HCT116 (cell line): ENCODE measurements at regions not wholly inside any gene's neighbourhood (a gene's known extent, or its start where the extent isn't known, plus 50 kb on each side); places are given as distances from the start of the nearest gene placed in this dataset.

Experiments
- ATAC-seq: fragments of 200-7000 bp; cut with Tn5 transposase; 2 replicates; pipeline ENCODE4 v1.9.1; 2020; ENCODE audit warnings: mild to moderate bottlenecking, moderate library complexity
- BruUV-seq: library from RNA; stranded (reverse); fragments of 400-500 nt; replicated peaks from 2 replicates; lab custom pipeline; 2021; lab: Mats Ljungman, UMichigan
- CTCF ChIA-PET: fragments of 300-600 bp; sonication (Branson Sonifier 250); formaldehyde crosslinking; loops from one replicate; lab custom pipeline; 2021; ENCODE audit warnings: antibody characterized with exemption; lab: Charles Lee
- POLR2A ChIA-PET: fragments of 300-600, 350-600 bp; sonication (Branson Sonifier 250); formaldehyde crosslinking; loops from one replicate; lab custom pipeline; 2021; ENCODE audit warnings: antibody characterized with exemption; lab: Charles Lee
- RAD21 ChIA-PET, 2 experiments: fragments of 300-600 bp; sonication (Branson Sonifier 250); formaldehyde crosslinking; loops; one replicate each; lab custom pipeline; 2023; ENCODE audit warnings: low total read pairs in 2 of 2; ENCODE audit not compliant: uncharacterized antibody in 2 of 2, unreplicated experiment in 2 of 2, low non-redundant PET in 1 of 2; lab: Charles Lee
- DNase-seq: peaks from one replicate; pipeline ENCODE4 v3.0.0-alpha.2; 2010; ENCODE audit warnings: low read depth, low spot score
- H2AFZ ChIP-seq: fragments of 200-600 bp; shearing (Covaris generic), sonication (generic); 2 replicates; pipeline ENCODE4 v1.6.1; 2017; ENCODE audit warnings: low read depth, mixed run types, mixed read lengths, antibody characterized with exemption, low read length; ENCODE audit not compliant: poor library complexity, severe bottlenecking
- H3K27ac ChIP-seq: 2 replicates; pipeline ENCODE4 v1.5.1; 2012; ENCODE audit warnings: low read depth, low read length
- H3K27me3 ChIP-seq: fragments of 200-600 bp; sonication (generic); 2 replicates; pipeline ENCODE4 v1.6.1; 2016; ENCODE audit warnings: mixed run types, low read length, mixed read lengths; ENCODE audit not compliant: insufficient read depth
- H3K36me3 ChIP-seq, 2 experiments: fragments of 200-500 bp in 1 of 2; fragments of 200-600 bp in 1 of 2; sonication (Bioruptor generic) in 1 of 2; sonication (generic) in 1 of 2; 2 replicates each; pipeline versions ENCODE4 v1.5.1 to v1.6.1; 2014 to 2016; ENCODE audit warnings: low read length in 2 of 2, inconsistent platforms in 1 of 2, mixed read lengths in 1 of 2, mixed run types in 1 of 2; ENCODE audit not compliant: insufficient read depth in 2 of 2, control insufficient read depth in 1 of 2
- H3K4me1 ChIP-seq, 2 experiments: fragments of 200-600 bp in 1 of 2; sonication (generic) in 1 of 2; 2 replicates each; pipeline versions ENCODE4 v1.5.1 to v1.6.1; 2012 to 2017; ENCODE audit warnings: low read length in 2 of 2, inconsistent platforms in 1 of 2, mild to moderate bottlenecking in 1 of 2, mixed read lengths in 1 of 2, mixed run types in 1 of 2, moderate library complexity in 1 of 2; ENCODE audit not compliant: insufficient read depth in 2 of 2, control insufficient read depth in 1 of 2
- H3K4me2 ChIP-seq: fragments of 200-600 bp; sonication (generic); 2 replicates; pipeline ENCODE4 v1.6.1; 2017; ENCODE audit warnings: mixed run types, low read length, mixed read lengths
- H3K4me3 ChIP-seq, 2 experiments: fragments of 200-600 bp in 1 of 2; sonication (generic) in 1 of 2; replicated peaks in 1 of 2; 2 replicates each; pipeline ENCODE4 v1.5.1; 2011 to 2016; ENCODE audit warnings: low read length in 2 of 2, control low read depth in 1 of 2, low read depth in 1 of 2, mild to moderate bottlenecking in 1 of 2, mixed read lengths in 1 of 2, mixed run types in 1 of 2
- H3K79me2 ChIP-seq: fragments of 200-600 bp; sonication (generic); 2 replicates; pipeline ENCODE4 v1.6.1; 2017; ENCODE audit warnings: mild to moderate bottlenecking, mixed run types, low read length, moderate library complexity, mixed read lengths; ENCODE audit not compliant: insufficient read depth
- H3K9ac ChIP-seq: fragments of 200-600 bp; sonication (generic); 2 replicates; pipeline ENCODE4 v1.6.1; 2016; ENCODE audit warnings: low read length, mixed read lengths
- H3K9me2 ChIP-seq: fragments of 200-600 bp; sonication (generic), shearing (Covaris generic); 2 replicates; pipeline ENCODE4 v1.6.1; 2017; ENCODE audit warnings: mixed run types, mild to moderate bottlenecking, moderate library complexity; ENCODE audit not compliant: insufficient read depth
- H3K9me3 ChIP-seq, 2 experiments: fragments of 200-500 bp in 1 of 2; fragments of 200-600 bp in 1 of 2; sonication (Bioruptor generic) in 1 of 2; sonication (generic) in 1 of 2; 2 replicates each; pipeline ENCODE4 v1.6.1; 2014 to 2017; ENCODE audit warnings: low read length in 2 of 2, mixed read lengths in 2 of 2, inconsistent platforms in 1 of 2, low read depth in 1 of 2, mild to moderate bottlenecking in 1 of 2, mixed run types in 1 of 2, moderate library complexity in 1 of 2; ENCODE audit not compliant: control insufficient read depth in 1 of 2, insufficient read depth in 1 of 2
- H4K20me1 ChIP-seq: fragments of 200-600 bp; sonication (generic), shearing (Covaris generic); 2 replicates; pipeline ENCODE4 v1.6.1; 2017; ENCODE audit warnings: mixed run types, mild to moderate bottlenecking, moderate library complexity; ENCODE audit not compliant: insufficient read depth
- CBX3 ChIP-seq: IDR thresholded peaks from 2 replicates; pipeline ENCODE4 v1.6.1; 2012; ENCODE audit warnings: low read depth
- CEBPB ChIP-seq: IDR thresholded peaks from 2 replicates; pipeline ENCODE4 v1.6.1; 2012; ENCODE audit warnings: low read depth
- EGR1 ChIP-seq: IDR thresholded peaks from 2 replicates; pipeline ENCODE4 v1.6.1; 2012; ENCODE audit warnings: low read depth
- ELF1 ChIP-seq: IDR thresholded peaks from 2 replicates; pipeline ENCODE4 v1.6.1; 2012; ENCODE audit warnings: low read depth, borderline replicate concordance
- EZH2 ChIP-seq: fragments of 200-600 bp; sonication (generic); IDR thresholded peaks from 2 replicates; pipeline ENCODE4 v1.6.1; 2017; ENCODE audit warnings: antibody characterized with exemption, mixed run types
- JUND ChIP-seq: IDR thresholded peaks from 2 replicates; pipeline ENCODE4 v1.6.1; 2012
- POLR2A ChIP-seq: IDR thresholded peaks from 2 replicates; pipeline ENCODE4 v1.7.0; 2011; ENCODE audit warnings: borderline replicate concordance; ENCODE audit not compliant: insufficient read depth, insufficient read length; ENCODE audit errors: extremely low read depth
- POLR2AphosphoS5 ChIP-seq: IDR thresholded peaks from 2 replicates; pipeline ENCODE4 v1.6.1; 2011; ENCODE audit warnings: mild to moderate bottlenecking, low read depth, low read length, moderate library complexity
- RAD21 ChIP-seq: IDR thresholded peaks from 2 replicates; pipeline ENCODE4 v1.6.1; 2012; ENCODE audit warnings: low read depth, mild to moderate bottlenecking
- SP1 ChIP-seq: IDR thresholded peaks from 2 replicates; pipeline ENCODE4 v1.6.1; 2012; ENCODE audit warnings: low read depth
- SRF ChIP-seq: IDR thresholded peaks from 2 replicates; pipeline ENCODE4 v1.6.1; 2012; ENCODE audit warnings: low read depth
- TCF7L2 ChIP-seq: IDR thresholded peaks from 2 replicates; pipeline ENCODE4 v1.7.0; 2011; ENCODE audit warnings: borderline replicate concordance, inconsistent platforms; ENCODE audit not compliant: insufficient read depth, insufficient read length; ENCODE audit errors: extremely low read depth
- ZFX ChIP-seq: fragments of 450-650 bp; IDR thresholded peaks from 2 replicates; pipeline ENCODE4 v1.6.1; 2017
- ZNF274 ChIP-seq: fragments of 200-500 bp; sonication (Bioruptor generic); IDR thresholded peaks from 2 replicates; pipeline ENCODE4 v1.6.1; 2014; ENCODE audit warnings: mild to moderate bottlenecking, low read depth, low read length, inconsistent platforms
- intact Hi-C: fragments of 100-400 bp; cut with micrococcal nuclease; formaldehyde crosslinking; loops from 2 replicates; pipeline ENCODE4 v1.10.0; 2022
- TF ChIP-seq, protein P1 (sequence below): IDR thresholded peaks from 2 replicates; pipeline ENCODE4 v1.6.1; 2012
- TF ChIP-seq, protein P2 (sequence below), 3 experiments: fragments of 200-600 bp in 1 of 3; sonication (generic) in 1 of 3; IDR thresholded peaks in 2 of 3; conservative IDR thresholded peaks in 1 of 3; 2 replicates each; pipeline ENCODE4 v1.5.1; 2012 to 2017; ENCODE audit warnings: low read depth in 2 of 3, low read length in 2 of 3, antibody characterized with exemption in 1 of 3, borderline replicate concordance in 1 of 3, control low read depth in 1 of 3, mild to moderate bottlenecking in 1 of 3, mixed read lengths in 1 of 3, mixed run types in 1 of 3, moderate library complexity in 1 of 3; ENCODE audit not compliant: insufficient read depth in 1 of 3

DNA sequence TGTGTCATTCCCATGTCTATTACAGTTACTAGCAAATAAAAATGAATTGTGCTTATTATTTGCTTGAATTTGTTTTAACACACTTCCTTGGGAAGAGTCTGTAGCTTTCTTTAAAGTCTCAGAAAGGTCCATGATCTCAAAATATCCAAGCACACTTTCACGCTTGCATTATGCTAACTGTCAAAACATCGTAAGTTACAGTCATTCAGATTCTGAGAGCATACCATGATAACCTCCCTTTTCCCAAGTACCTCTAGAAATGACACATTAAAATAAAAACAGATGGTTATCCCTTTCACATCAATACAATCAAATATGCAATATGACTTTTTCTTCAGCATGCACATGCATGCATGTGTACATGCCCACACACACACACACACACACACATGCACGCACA is 1044.4 kb upstream of the MAP3K7 start:
- no peak for DNase-seq
- no peaks in the 10 kb centered on the region for H3K36me3 ChIP-seq
- no peaks in the 10 kb centered on the region for H3K9me2 ChIP-seq
- ATAC-seq: no peak
- TF ChIP-seq ZNF274 (no peak), EGR1 (no peak), POLR2AphosphoS5 (no peak), CEBPB (no peak), RAD21 (no peak), SRF (no peak), JUND (no peak), CBX3 (no peak), EZH2 (no peak), TCF7L2 (no peak), SP1 (no peak), ZFX (no peak), ELF1 (no peak), POLR2A (no peak)
- TF ChIP-seq, protein P1, sequence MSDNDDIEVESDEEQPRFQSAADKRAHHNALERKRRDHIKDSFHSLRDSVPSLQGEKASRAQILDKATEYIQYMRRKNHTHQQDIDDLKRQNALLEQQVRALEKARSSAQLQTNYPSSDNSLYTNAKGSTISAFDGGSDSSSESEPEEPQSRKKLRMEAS: no peak
- TF ChIP-seq, protein P2, sequence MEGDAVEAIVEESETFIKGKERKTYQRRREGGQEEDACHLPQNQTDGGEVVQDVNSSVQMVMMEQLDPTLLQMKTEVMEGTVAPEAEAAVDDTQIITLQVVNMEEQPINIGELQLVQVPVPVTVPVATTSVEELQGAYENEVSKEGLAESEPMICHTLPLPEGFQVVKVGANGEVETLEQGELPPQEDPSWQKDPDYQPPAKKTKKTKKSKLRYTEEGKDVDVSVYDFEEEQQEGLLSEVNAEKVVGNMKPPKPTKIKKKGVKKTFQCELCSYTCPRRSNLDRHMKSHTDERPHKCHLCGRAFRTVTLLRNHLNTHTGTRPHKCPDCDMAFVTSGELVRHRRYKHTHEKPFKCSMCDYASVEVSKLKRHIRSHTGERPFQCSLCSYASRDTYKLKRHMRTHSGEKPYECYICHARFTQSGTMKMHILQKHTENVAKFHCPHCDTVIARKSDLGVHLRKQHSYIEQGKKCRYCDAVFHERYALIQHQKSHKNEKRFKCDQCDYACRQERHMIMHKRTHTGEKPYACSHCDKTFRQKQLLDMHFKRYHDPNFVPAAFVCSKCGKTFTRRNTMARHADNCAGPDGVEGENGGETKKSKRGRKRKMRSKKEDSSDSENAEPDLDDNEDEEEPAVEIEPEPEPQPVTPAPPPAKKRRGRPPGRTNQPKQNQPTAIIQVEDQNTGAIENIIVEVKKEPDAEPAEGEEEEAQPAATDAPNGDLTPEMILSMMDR (IDR thresholded peaks at IDR 0.05 in 2 of 3, conservative IDR thresholded peaks at IDR 0.05 in 1 of 3; ENCODE audit: borderline replicate concordance in 1 of 3, insufficient read depth in 1 of 3, low read depth in 2 of 3, low read length in 2 of 3): no peak
- H3K79me2 ChIP-seq: no peaks in the 10 kb centered on the region
- H2AFZ ChIP-seq: no peak overlapping the region
- H3K4me1 ChIP-seq: no peaks in the 10 kb centered on the region
- intact Hi-C loops: no loop called here
- ChIA-PET RAD21 (no interaction called here), CTCF (no interaction called here), POLR2A (no interaction called here)
- no peak overlapping the region for H3K4me3 ChIP-seq
- no TSS peak for BruUV-seq
- no peaks in the 10 kb centered on the region for H3K27me3 ChIP-seq
- H3K27ac ChIP-seq: no peak overlapping the region
- H4K20me1 ChIP-seq: no peaks in the 10 kb centered on the region
- no peak overlapping the region for H3K9ac ChIP-seq
- peaks cover 7 to 27% of the 10 kb centered on the region in 2 experiments; a peak in 3 of 4 replicates for H3K9me3 ChIP-seq
- no peak overlapping the region for H3K4me2 ChIP-seq
